Renal cortex interstitium (tissue), 11 donors: ENCODE measurements at regions not wholly inside any gene's neighbourhood (a gene's known extent, or its start where the extent isn't known, plus 50 kb on each side); places are given as distances from the start of the nearest gene placed in this dataset.

Experiments
- DNase-seq, 11 donors: peaks; one replicate each; pipeline ENCODE4 v3.0.0-alpha.2; 2013; ENCODE audit warnings: low read depth in 9 of 11, low spot score in 4 of 11; ENCODE audit errors: extremely low read depth in 1 of 11

GRCh38 chr5:8767111-8767510, 778.8 kb downstream of the SEMA5A start:
- DNase-seq: no peak

GRCh38 chr5:8767746-8768145, 778.1 kb downstream of the SEMA5A start:
- no peak for DNase-seq

DNA sequence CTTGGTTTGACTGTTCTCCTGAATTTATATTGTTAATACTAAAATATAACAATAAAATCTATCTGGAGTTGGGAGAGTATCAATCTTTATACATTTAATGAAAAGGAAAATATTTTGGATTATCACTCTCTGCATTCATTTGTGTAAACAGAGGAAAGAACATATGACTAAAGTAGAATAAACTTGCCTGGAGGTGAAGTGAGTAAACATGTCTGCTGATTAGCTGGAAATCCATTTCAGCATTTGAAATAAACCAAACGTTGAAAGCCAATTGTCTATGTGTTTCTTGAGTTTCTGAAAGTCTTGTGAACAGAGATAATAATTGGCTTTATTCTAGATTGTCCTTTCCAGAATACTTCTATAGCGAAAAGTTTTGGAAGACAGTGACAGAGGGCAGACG, 776.2 kb downstream of the SEMA5A start:
- DNase-seq: no peak

GRCh38 chr5:8770431-8770830, 775.4 kb downstream of the SEMA5A start:
- no peak for DNase-seq

DNA sequence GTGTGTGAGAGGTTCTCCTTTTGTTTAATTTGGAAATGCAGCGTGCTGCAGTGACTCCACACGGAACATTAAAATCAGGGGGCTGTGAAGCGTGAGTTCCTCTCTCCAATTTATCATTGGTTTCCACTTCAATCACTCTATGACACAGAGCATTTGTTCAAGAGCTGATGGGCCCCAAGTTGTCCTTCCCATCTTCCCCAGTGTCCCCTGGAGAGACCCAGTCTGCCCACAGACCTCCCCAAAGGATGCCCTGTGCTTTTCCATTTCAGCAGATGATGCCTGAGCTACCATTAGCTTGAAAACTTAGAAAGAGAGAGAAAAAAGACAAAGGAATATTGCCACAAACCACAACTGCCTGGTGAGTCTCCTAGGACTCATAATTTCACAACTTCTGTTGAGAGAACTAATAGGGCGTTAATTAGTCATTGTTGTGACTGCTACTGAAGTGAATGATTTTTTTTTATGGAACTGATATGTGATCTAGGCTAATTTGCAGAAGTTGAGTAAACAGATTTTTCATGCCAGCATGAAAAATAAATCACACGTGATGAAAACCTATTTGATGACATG, 772.7 kb downstream of the SEMA5A start:
- peak in 1 of 11 donors; percentile 4 for DNase-seq

- DNase-seq: no peak
Observed at GRCh38 chr5:8784692-8785091, 761.2 kb downstream of the SEMA5A start.

DNA sequence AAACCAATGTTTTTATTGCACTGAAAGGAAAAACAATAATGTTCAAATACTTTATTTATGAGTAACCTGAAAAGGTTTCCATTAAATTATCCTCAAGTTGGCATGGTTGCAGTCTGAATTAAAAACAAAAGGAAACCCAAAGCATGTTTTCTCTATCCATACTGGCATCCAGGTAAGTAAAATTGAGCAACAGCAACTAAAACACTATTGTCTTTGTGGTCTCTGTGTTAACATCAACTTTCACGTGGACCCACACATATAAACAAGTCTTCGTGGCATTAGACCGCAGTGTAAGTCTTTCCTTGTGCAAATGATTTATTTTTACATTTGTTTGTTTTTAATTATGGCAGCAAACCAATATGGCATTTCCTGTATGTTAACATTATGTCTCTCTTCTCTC, 757.6 kb downstream of the SEMA5A start:
- no peak for DNase-seq

DNA sequence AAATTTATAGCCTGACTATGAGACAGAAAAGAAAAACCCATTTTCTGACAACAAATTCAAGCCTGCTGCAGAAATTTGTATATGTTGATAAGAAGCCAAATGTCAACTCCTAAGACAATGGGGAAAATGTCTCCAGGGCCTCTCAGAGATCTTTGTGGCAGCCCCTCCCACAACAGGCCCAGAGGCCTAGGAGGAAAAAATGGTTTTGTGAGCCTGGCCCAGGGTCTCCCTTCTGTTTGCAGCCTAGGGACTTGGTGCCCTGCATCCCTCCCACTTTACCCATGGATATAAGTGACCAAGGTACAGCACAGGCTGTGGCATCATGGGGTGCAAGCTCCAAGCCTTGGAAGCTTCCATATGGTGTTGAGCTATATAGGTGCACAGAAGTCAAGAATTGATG, 740.2 kb downstream of the SEMA5A start:
- no peak for DNase-seq

- no peak for DNase-seq
Observed at GRCh38 chr5:8807636-8808035, 738.2 kb downstream of the SEMA5A start.

GRCh38 chr5:8811581-8811980, 734.3 kb downstream of the SEMA5A start:
- no peak for DNase-seq

DNA sequence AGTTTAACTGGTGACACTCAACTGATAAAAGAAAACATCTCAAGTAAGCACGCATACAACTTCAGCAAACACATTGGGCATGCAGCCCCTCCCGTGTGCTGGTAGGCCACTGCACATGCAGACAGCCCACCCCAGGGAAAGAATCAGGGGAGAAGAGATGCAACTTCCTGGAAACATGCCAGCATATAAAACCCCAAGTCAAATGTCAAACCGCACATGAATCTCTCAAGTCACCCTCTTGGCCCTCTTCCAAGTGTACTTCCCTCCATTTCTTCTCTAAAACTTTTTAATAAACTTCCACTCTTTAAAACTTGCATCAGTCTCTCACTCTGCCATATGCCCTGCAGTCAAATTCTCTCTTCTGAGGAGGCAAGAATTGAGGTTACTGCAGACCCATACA, 732.7 kb downstream of the SEMA5A start:
- no peak for DNase-seq

GRCh38 chr5:8814105-8814504, 731.8 kb downstream of the SEMA5A start:
- no peak for DNase-seq

- DNase-seq: no peak
Observed at GRCh38 chr5:8824371-8824770, 721.5 kb downstream of the SEMA5A start.

DNA sequence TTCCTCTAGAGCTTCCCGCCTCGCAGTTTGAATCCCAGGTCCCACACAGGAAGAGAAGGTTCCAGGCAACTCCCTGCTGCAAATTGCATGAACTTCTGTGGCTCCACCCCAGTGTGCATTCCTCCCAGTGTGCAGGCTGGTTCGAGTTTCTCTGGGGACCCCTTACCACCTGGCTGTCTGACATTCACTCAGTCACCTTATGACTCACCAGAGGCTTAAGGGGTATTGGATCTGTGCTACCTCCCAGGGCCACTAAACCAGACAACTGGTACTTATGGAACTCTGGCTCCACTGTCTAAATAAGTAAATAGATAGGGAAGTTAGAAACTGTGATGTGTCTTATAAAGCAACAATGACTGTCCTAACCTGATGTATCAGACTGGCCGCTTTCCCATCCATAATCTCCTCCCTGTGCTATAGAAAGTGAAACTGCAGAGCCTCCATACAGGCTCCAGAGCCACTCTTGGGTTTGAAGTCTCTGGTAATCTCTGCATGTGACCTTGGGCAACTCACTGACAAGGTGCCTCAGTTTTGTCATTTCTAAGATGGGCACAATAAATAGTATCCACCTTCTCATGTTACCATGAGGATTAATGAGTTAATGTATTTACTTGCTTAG, 720.6 kb downstream of the SEMA5A start:
- no peak for DNase-seq

DNA sequence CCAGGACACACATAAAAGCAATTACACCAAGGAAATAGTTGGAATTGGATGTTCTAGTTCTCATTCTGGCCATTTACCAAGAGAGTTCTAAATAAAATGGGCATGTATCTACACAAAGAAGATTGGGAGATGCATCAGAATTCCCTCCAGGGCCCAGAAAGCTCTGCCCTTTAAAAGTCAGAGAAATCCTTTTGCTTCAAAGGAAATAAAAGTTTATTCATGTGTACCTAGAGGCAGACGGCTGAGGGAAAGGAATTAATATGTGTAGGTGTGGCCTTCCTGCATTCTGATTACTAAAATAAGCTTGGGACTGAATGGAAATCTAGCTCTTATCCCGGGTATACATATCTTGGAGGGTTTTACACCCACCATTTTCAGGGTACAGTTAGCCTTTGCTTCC, 719.4 kb downstream of the SEMA5A start:
- no peak for DNase-seq

- DNase-seq: no peak
Observed at GRCh38 chr5:8827696-8828095, 718.2 kb downstream of the SEMA5A start.

DNA sequence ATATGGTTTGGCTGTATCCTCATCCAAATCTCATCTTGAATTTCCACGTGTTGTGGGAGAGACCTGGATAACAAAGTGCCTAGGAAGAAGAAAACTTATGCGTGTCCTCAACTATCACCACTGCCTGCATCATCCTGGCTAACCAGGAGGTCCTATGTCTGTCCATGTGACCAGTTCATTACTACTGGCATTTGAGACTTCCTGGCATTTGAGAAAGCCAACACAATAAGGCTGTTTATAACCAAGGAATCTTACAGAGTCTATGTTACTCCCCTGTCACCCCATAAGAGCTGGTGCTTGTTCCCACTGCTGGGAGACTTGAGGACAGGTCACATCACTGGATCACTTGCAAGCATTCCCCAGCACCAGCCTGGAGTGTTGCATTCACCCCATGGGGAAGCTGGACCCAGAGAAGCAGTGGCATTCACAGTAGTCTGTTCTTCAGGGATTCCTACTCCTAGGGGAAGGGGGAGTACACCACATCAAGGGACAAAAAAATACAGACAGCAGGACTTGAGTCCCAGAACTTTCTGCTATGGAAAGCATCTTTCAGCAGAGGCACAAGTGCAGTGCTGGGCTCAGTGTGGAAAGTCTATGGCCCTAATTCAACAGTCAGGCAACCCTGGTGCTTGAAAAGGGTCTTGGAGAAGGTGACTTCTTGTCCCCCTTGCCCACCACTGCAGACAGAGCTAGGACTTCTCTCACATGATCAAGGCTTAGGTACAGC, 717.1 kb downstream of the SEMA5A start:
- DNase-seq: no peak

DNA sequence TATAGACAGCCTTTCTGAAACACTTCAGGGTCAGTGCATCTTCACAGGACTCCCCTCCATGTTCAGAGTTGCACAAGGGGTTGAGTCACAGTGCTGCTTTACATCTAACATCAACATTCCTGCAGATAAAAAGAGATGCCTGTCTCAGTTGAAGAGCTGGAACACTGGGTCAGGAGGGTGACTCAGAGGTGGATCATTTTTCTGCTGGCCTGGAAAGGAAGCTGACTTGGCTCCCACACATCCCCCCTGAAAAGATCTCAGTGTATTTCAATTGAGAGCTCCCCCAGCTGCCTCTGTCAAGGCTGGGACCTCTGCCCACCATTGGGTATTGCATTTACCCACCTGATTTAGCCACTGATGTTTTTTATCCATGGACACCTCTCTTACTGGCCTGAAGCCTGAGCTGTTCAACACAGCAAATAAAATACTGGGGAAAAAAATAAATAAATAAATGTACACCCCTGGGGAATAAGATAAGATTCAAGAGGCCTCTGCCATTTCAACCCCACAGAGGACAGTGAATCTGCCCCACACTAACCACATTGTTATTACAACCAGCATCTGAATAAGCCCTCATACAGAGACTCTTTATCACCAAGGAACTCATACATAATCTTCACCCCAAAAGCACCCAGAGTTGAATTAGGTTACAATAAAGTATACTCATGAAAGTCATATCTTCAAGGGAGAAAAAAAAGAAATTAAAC, 716.4 kb downstream of the SEMA5A start:
- DNase-seq: peak in 7 of 11 donors; percentile 3 to 40 (median 12)

- DNase-seq: no peak
Observed at GRCh38 chr5:8831251-8831650, 714.6 kb downstream of the SEMA5A start.

DNA sequence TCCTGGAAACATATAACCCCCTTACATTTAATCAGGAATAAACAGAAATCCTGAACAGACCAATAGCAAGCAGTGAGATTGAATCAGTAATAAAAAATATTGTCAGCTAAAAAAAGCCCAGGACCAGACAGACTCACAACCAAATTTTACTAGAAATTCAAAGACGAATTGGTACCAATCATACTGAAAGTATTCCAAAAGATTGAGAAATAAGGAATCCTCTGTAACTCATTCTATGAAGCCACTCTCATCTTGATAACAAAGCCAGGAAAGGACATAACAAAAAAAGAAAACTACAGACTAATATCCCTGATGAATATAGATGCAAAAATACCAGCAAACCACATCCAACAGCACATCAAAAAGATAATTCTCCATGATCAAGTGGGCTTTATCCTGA, 714.0 kb downstream of the SEMA5A start:
- no peak for DNase-seq
